SJSA1 (cell line): ENCODE measurements at regions not wholly inside any gene's neighbourhood (a gene's known extent, or its start where the extent isn't known, plus 50 kb on each side); places are given as distances from the start of the nearest gene placed in this dataset.

Source experiments
- DNase-seq, 2 experiments: peaks; one replicate each; pipeline ENCODE4 v3.0.0-alpha.2; 2015 to 2020; ENCODE audit warnings: low spot score in 2 of 2, low read depth in 1 of 2
- H3K27ac ChIP-seq: fragments of 250-450 bp; sonication (Bioruptor Pico); 2 replicates; pipeline ENCODE4 v1.5.1; 2020; ENCODE audit warnings: mild to moderate bottlenecking, moderate library complexity
- H3K27me3 ChIP-seq: fragments of 250-450 bp; sonication (Bioruptor Pico); replicated peaks from 2 replicates; pipeline ENCODE4 v1.5.1; 2020; ENCODE audit warnings: mild to moderate bottlenecking, moderate library complexity
- H3K36me3 ChIP-seq: fragments of 250-450 bp; sonication (Bioruptor Pico); 2 replicates; pipeline ENCODE4 v1.5.1; 2020; ENCODE audit warnings: mild to moderate bottlenecking
- H3K4me1 ChIP-seq: fragments of 250-450 bp; sonication (Bioruptor Pico); replicated peaks from 2 replicates; pipeline ENCODE4 v1.6.1; 2021; ENCODE audit warnings: mild to moderate bottlenecking
- H3K4me3 ChIP-seq: fragments of 250-450 bp; sonication (Bioruptor Pico); 2 replicates; pipeline ENCODE4 v1.5.1; 2020; ENCODE audit warnings: mild to moderate bottlenecking
- H3K9me3 ChIP-seq: fragments of 250-450 bp; sonication (Bioruptor Pico); replicated peaks from 2 replicates; pipeline ENCODE4 v1.5.1; 2020; ENCODE audit warnings: mild to moderate bottlenecking

GRCh38 chr12:54129028-54129903 is 59.5 kb downstream of the SMUG1 start:
- Histone ChIP-seq H3K9me3 (no peaks in the 10 kb centered on the region), H3K36me3 (no peaks in the 10 kb centered on the region), H3K27me3 (peaks cover 8% of the 10 kb centered on the region), H3K27ac (no peak overlapping the region), H3K4me1 (peaks cover 12% of the 10 kb centered on the region), H3K4me3 (no peak overlapping the region)
- no peak for DNase-seq
